ENCODE measurements at regions not wholly inside any gene's neighbourhood (a gene's known extent, or its start where the extent isn't known, plus 50 kb on each side); places are given as distances from the start of the nearest gene placed in this dataset.

GRCh38 chr2:56464066-56464465 is 280.3 kb downstream of the CCDC85A start:
- CTCF ChIA-PET: no interaction called here
- in situ Hi-C loops (cut with HindIII; ENCODE audit: low pct_unique_long_range_greater_than_20kb, low sequenced_read_pairs): no loop called here
- POLR2A ChIA-PET: no interaction called here

GRCh38 chr2:56464613-56465012 is 280.8 kb downstream of the CCDC85A start:
- Histone ChIP-seq H3K36me3 (ENCODE audit: control insufficient read depth, insufficient read depth, low read length) (no peaks in the 10 kb centered on the region), H3K4me3 (ENCODE audit: low read depth in 2 of 2, low read length in 2 of 2) (no peak overlapping the region), H3K27me3 (ENCODE audit: control insufficient read depth, insufficient read depth, low read length) (no peaks in the 10 kb centered on the region), H3K4me1 (ENCODE audit: control insufficient read depth, insufficient read depth, low read length) (no peaks in the 10 kb centered on the region), H3K9me3 (ENCODE audit: control insufficient read depth, insufficient read depth, low read depth, low read length) (no peaks in the 10 kb centered on the region), H3K27ac (ENCODE audit: low read length) (no peak overlapping the region)
- no peak for DNase-seq (ENCODE audit: low read depth, low spot score)
- BruUV-seq (replicated peaks): no TSS peak
- TF ChIP-seq POLR2AphosphoS5 (IDR thresholded peaks at IDR 0.05; ENCODE audit: low read depth, low read length): no peak
- no peak for TF ChIP-seq TCF7L2 (IDR thresholded peaks at IDR 0.05; ENCODE audit: low read depth, low read length)
- TF ChIP-seq SIN3A (IDR thresholded peaks at IDR 0.05; ENCODE audit: borderline replicate concordance, insufficient read depth, low read depth, low read length): no peak
- TF ChIP-seq REST (IDR thresholded peaks at IDR 0.05; ENCODE audit: insufficient read depth in 1 of 2, low read depth in 2 of 2, low read length in 1 of 2): no peak
- no peak for TF ChIP-seq CTCF (IDR thresholded peaks at IDR 0.05)
- ATAC-seq: no peak
- CTCF ChIA-PET: no interaction called here
- in situ Hi-C loops (cut with HindIII; ENCODE audit: low pct_unique_long_range_greater_than_20kb, low sequenced_read_pairs): no loop called here
- POLR2A ChIA-PET: no interaction called here
- intact Hi-C loops (cut with micrococcal nuclease; ENCODE audit: unreplicated experiment): no loop called here

More at GRCh38 chr2:56464066-56464465, 280.3 kb downstream of the CCDC85A start:
- no peaks in the 10 kb centered on the region for H3K4me1 ChIP-seq (ENCODE audit: control insufficient read depth, insufficient read depth, low read length)
- ATAC-seq (no peak), DNase-seq (ENCODE audit: low read depth, low spot score) (no peak)
- BruUV-seq (replicated peaks): no TSS peak
- H3K36me3 ChIP-seq (ENCODE audit: control insufficient read depth, insufficient read depth, low read length): no peaks in the 10 kb centered on the region
- no peak overlapping the region for H3K27ac ChIP-seq (ENCODE audit: low read length)
- TF ChIP-seq REST (IDR thresholded peaks at IDR 0.05; ENCODE audit: insufficient read depth in 1 of 2, low read depth in 2 of 2, low read length in 1 of 2) (no peak), POLR2AphosphoS5 (IDR thresholded peaks at IDR 0.05; ENCODE audit: low read depth, low read length) (no peak), TCF7L2 (IDR thresholded peaks at IDR 0.05; ENCODE audit: low read depth, low read length) (no peak), CTCF (IDR thresholded peaks at IDR 0.05) (no peak), SIN3A (IDR thresholded peaks at IDR 0.05; ENCODE audit: borderline replicate concordance, insufficient read depth, low read depth, low read length) (no peak)
- no peaks in the 10 kb centered on the region for H3K9me3 ChIP-seq (ENCODE audit: control insufficient read depth, insufficient read depth, low read depth, low read length)
- intact Hi-C loops (cut with micrococcal nuclease; ENCODE audit: unreplicated experiment): no loop called here
- no peaks in the 10 kb centered on the region for H3K27me3 ChIP-seq (ENCODE audit: control insufficient read depth, insufficient read depth, low read length)
- H3K4me3 ChIP-seq (ENCODE audit: low read depth in 2 of 2, low read length in 2 of 2): no peak overlapping the region

Data from Panc1 (cell line).